G401 (cell line): ENCODE measurements at regions not wholly inside any gene's neighbourhood (a gene's known extent, or its start where the extent isn't known, plus 50 kb on each side); places are given as distances from the start of the nearest gene placed in this dataset.
A peak's percentile ranks its signal among the peaks of the same experiment; 100 is the strongest.

Experiments
- DNase-seq: peaks from one replicate; pipeline ENCODE4 v3.0.0-alpha.2; 2015; ENCODE audit warnings: low spot score
- in situ Hi-C: cut with HindIII; loops from 2 replicates; pipeline ENCODE4 v1.10.0; 2016; ENCODE audit warnings: low sequenced_read_pairs, mixed read lengths

GRCh38 chr10:118473305-118473960, 122.0 kb downstream of the PRLHR start:
- DNase-seq: no peak
- in situ Hi-C loops: no loop called here

- no peak for DNase-seq
- in situ Hi-C loops: no loop called here
Observed at GRCh38 chr10:118472415-118473304, 122.8 kb downstream of the PRLHR start.

GRCh38 chr10:118471863-118472262, 123.6 kb downstream of the PRLHR start:
- no peak for DNase-seq
- in situ Hi-C loops: no loop called here

- in situ Hi-C loops: no loop called here
Observed at GRCh38 chr10:118470470-118470869, 125.0 kb downstream of the PRLHR start.

GRCh38 chr10:118467200-118467599, 125.1 kb upstream of the FAM204A start:
- no peak for DNase-seq
- in situ Hi-C loops: no loop called here

More at GRCh38 chr10:118470470-118470869, 125.0 kb downstream of the PRLHR start:
- no peak for DNase-seq

- in situ Hi-C loops: no loop called here
- no peak for DNase-seq
Observed at GRCh38 chr10:118465300-118465874, 123.3 kb upstream of the FAM204A start.

GRCh38 chr10:118463740-118464139, 121.6 kb upstream of the FAM204A start:
- in situ Hi-C loops: no loop called here
- DNase-seq: no peak

- no peak for DNase-seq
- in situ Hi-C loops: no loop called here
Observed at GRCh38 chr10:118462401-118462800, 120.3 kb upstream of the FAM204A start.

- DNase-seq: peak; percentile 61
- in situ Hi-C loops: no loop called here
Observed at GRCh38 chr10:118459642-118460193, 117.6 kb upstream of the FAM204A start.

GRCh38 chr10:118458957-118459641, 117.0 kb upstream of the FAM204A start:
- in situ Hi-C loops: no loop called here
- no peak for DNase-seq

GRCh38 chr10:118457824-118458428, 115.8 kb upstream of the FAM204A start:
- no peak for DNase-seq
- in situ Hi-C loops: no loop called here

- in situ Hi-C loops: no loop called here
- no peak for DNase-seq
Observed at GRCh38 chr10:118455181-118455695, 113.1 kb upstream of the FAM204A start.

- in situ Hi-C loops: no loop called here
- DNase-seq: no peak
Observed at GRCh38 chr10:118454211-118454610, 112.1 kb upstream of the FAM204A start.

GRCh38 chr10:118452098-118452497, 110.0 kb upstream of the FAM204A start:
- in situ Hi-C loops: no loop called here

GRCh38 chr10:118449521-118449920, 107.4 kb upstream of the FAM204A start:
- DNase-seq: no peak
- in situ Hi-C loops: no loop called here

More at GRCh38 chr10:118452098-118452497, 110.0 kb upstream of the FAM204A start:
- no peak for DNase-seq

GRCh38 chr10:118448744-118449143, 106.6 kb upstream of the FAM204A start:
- in situ Hi-C loops: no loop called here

GRCh38 chr10:118447478-118448270, 105.5 kb upstream of the FAM204A start:
- peak; percentile 5 for DNase-seq
- in situ Hi-C loops: no loop called here

More at GRCh38 chr10:118448744-118449143, 106.6 kb upstream of the FAM204A start:
- DNase-seq: no peak

- in situ Hi-C loops: no loop called here
- DNase-seq: no peak
Observed at GRCh38 chr10:118445535-118445934, 103.4 kb upstream of the FAM204A start.
